K562 (cell line): ENCODE measurements at regions not wholly inside any gene's neighbourhood (a gene's known extent, or its start where the extent isn't known, plus 50 kb on each side); places are given as distances from the start of the nearest gene placed in this dataset.

Experiments
- CTCF ChIP-seq, 3 experiments: IDR thresholded peaks in 2 of 3; conservative IDR thresholded peaks in 1 of 3; 2 replicates each; pipeline ENCODE4 v1.5.1; 2011 to 2012; ENCODE audit warnings: low read length in 3 of 3, mild to moderate bottlenecking in 3 of 3, control low read depth in 2 of 3, improper control_type of control experiment in 1 of 3, inconsistent platforms in 1 of 3, low read depth in 1 of 3, mixed read lengths in 1 of 3, moderate library complexity in 1 of 3; ENCODE audit not compliant: insufficient read depth in 2 of 3
- RAD21 ChIP-seq, 2 experiments: fragments of 250-450 bp in 1 of 2; fragments of 450-650 bp in 1 of 2; sonication (Bioruptor Pico) in 1 of 2; formaldehyde crosslinking in 1 of 2; IDR thresholded peaks in 1 of 2; conservative IDR thresholded peaks in 1 of 2; 2 replicates each; pipeline versions ENCODE4 v1.4.0 to v1.8.0; 2020 to 2022; ENCODE audit warnings: mild to moderate bottlenecking in 2 of 2, moderate library complexity in 1 of 2

- no peak for TF ChIP-seq CTCF (IDR thresholded peaks at IDR 0.05 in 2 of 3, conservative IDR thresholded peaks at IDR 0.05 in 1 of 3; ENCODE audit: insufficient read depth in 2 of 3, low read depth in 1 of 3, low read length in 3 of 3)
- no peak for TF ChIP-seq RAD21 (CRISPR knock-in tag; conservative IDR thresholded peaks at IDR 0.05 in 1 of 2, IDR thresholded peaks at IDR 0.05 in 1 of 2)
These were observed 100.1 kb upstream of the PLXNA2 start for GRCh38 chr1:208344202-208344857.
